Cortex of kidney (tissue), 1 donor: ENCODE measurements at regions not wholly inside any gene's neighbourhood (a gene's known extent, or its start where the extent isn't known, plus 50 kb on each side); places are given as distances from the start of the nearest gene placed in this dataset.
"Not testable (repeated sequence)": the region's sequence is repeated elsewhere in the genome, so short reads cannot be mapped to it uniquely, and the experiment has no call there.

Experiments
- DNase-seq: peaks from one replicate; lab custom pipeline; 2025; lab: John Stamatoyannopoulos, UW

- not testable (repeated sequence) for DNase-seq
Observed at GRCh38 chr11:67768001-67768730, 93.7 kb upstream of the ALDH3B2 start.

- DNase-seq = not testable (repeated sequence)
Observed at GRCh38 chr11:67761211-67761610, 86.8 kb upstream of the ALDH3B2 start.

- DNase-seq = not testable (repeated sequence)
Observed at GRCh38 chr11:67759321-67759720, 84.9 kb upstream of the ALDH3B2 start.

- not testable (repeated sequence) for DNase-seq
Observed at GRCh38 chr11:67758467-67758866, 84.0 kb upstream of the ALDH3B2 start.

GRCh38 chr11:67758009-67758408 lies 83.6 kb upstream of the ALDH3B2 start:
- DNase-seq = not testable (repeated sequence)

GRCh38 chr11:67753820-67754219 lies 79.4 kb upstream of the ALDH3B2 start:
- DNase-seq = not testable (repeated sequence)

GRCh38 chr11:67745181-67745726 lies 70.8 kb upstream of the ALDH3B2 start:
- DNase-seq = no peak

GRCh38 chr11:67744231-67744630 lies 69.8 kb upstream of the ALDH3B2 start:
- not testable (repeated sequence) for DNase-seq

- DNase-seq = not testable (repeated sequence)
Observed at GRCh38 chr11:67738231-67738630, 63.8 kb upstream of the ALDH3B2 start.

GRCh38 chr11:67737562-67738080 lies 63.2 kb upstream of the ALDH3B2 start:
- not testable (repeated sequence) for DNase-seq

GRCh38 chr11:67732045-67732787 lies 57.8 kb upstream of the ALDH3B2 start:
- DNase-seq = no peak

GRCh38 chr11:67731583-67731982 lies 57.2 kb upstream of the ALDH3B2 start:
- no peak for DNase-seq

- not testable (repeated sequence) for DNase-seq
Observed at GRCh38 chr11:67728163-67728571, 53.7 kb upstream of the ALDH3B2 start.

GRCh38 chr11:67727066-67728040 lies 52.9 kb upstream of the ALDH3B2 start:
- not testable (repeated sequence) for DNase-seq
